ENCODE measurements at regions not wholly inside any gene's neighbourhood (a gene's known extent, or its start where the extent isn't known, plus 50 kb on each side); places are given as distances from the start of the nearest gene placed in this dataset.

GRCh38 chr11:130719220-130719915, 196.9 kb downstream of the SNX19 start:
- TF ChIP-seq CTCF (IDR thresholded peaks at IDR 0.05) (no peak), POLR2A (IDR thresholded peaks at IDR 0.05) (no peak)
